ENCODE measurements at regions not wholly inside any gene's neighbourhood (a gene's known extent, or its start where the extent isn't known, plus 50 kb on each side); places are given as distances from the start of the nearest gene placed in this dataset.
A peak's percentile ranks its signal among the peaks of the same experiment; 100 is the strongest.

DNA sequence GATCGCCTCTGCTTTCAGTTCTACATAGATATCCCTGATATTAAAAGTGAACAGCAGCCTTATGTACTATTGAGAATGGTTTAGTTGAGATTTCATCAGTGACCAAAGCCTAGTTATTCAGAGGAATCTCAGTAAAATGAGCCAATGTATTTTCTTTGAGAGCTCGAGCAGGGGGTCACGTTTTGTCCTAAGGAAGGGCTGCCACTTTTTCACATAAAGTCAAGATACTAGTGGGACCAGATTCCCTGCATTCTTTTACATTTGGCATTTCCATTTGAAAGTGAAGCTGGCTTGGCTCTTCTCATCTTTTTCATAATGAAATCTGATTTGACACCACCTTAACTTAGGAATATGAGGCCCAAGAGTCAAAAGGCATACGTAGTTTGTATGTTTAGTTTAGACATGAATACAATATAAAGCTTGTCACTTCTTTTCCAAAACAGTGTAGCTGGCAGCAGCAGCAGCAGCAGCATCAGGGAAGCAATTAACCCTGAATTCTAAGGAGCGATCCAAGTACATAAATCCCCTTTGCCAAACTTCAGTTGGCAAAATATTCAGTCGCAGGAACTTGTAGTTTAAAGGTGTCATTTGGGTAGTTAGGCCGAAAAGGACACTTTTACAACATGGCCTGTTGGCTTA, 1752.2 kb upstream of the PCDH20 start:
- Histone ChIP-seq H2AFZ (ENCODE audit: low read depth, low read length, severe bottlenecking) (peak overlapping the region; percentile 56), H3K9ac (ENCODE audit: low read length) (no peak overlapping the region), H3K27me3 (ENCODE audit: low read length) (no peaks in the 10 kb centered on the region), H3K4me2 (ENCODE audit: low read depth, low read length, poor library complexity, severe bottlenecking) (no peak overlapping the region), H3K27ac (ENCODE audit: low read depth, low read length) (no peak overlapping the region), H3K79me2 (ENCODE audit: insufficient read depth, low read length) (no peaks in the 10 kb centered on the region), H3K36me3 (ENCODE audit: low read length) (no peaks in the 10 kb centered on the region), H3K9me2 (replicated peaks; ENCODE audit: insufficient read depth, low read length) (no peaks in the 10 kb centered on the region), H3K9me3 (ENCODE audit: insufficient read depth, low read length) (no peaks in the 10 kb centered on the region; the same call in 1 of the 2 replicates), H4K20me1 (ENCODE audit: low read depth, low read length) (no peaks in the 10 kb centered on the region), H3K4me3 (ENCODE audit: insufficient read depth, low read length, poor library complexity, severe bottlenecking) (no peak overlapping the region), H3F3A (ENCODE audit: insufficient read depth) (no peaks in the 10 kb centered on the region)
- no peak for TF ChIP-seq CTCF (IDR thresholded peaks at IDR 0.05; ENCODE audit: insufficient read depth, low read length, poor library complexity, severe bottlenecking)
- TF ChIP-seq EZH2phosphoT487 (conservative IDR thresholded peaks at IDR 0.05; ENCODE audit: low read length) = no peak

- H3K79me2 ChIP-seq (ENCODE audit: insufficient read depth, low read length) = no peaks in the 10 kb centered on the region
- H3K27ac ChIP-seq (ENCODE audit: low read depth, low read length) = no peak overlapping the region
- H3K4me3 ChIP-seq (ENCODE audit: insufficient read depth, low read length, poor library complexity, severe bottlenecking) = no peak overlapping the region
- no peaks in the 10 kb centered on the region for H3K36me3 ChIP-seq (ENCODE audit: low read length)
- no peaks in the 10 kb centered on the region; the same call in 1 of the 2 replicates for H3K9me3 ChIP-seq (ENCODE audit: insufficient read depth, low read length)
- H3K9ac ChIP-seq (ENCODE audit: low read length) = no peak overlapping the region
- no peak overlapping the region for H3K4me2 ChIP-seq (ENCODE audit: low read depth, low read length, poor library complexity, severe bottlenecking)
- H3K27me3 ChIP-seq (ENCODE audit: low read length) = no peaks in the 10 kb centered on the region
- no peaks in the 10 kb centered on the region for H3F3A ChIP-seq (ENCODE audit: insufficient read depth)
- H4K20me1 ChIP-seq (ENCODE audit: low read depth, low read length) = no peaks in the 10 kb centered on the region
- no peak for TF ChIP-seq EZH2phosphoT487 (conservative IDR thresholded peaks at IDR 0.05; ENCODE audit: low read length)
- TF ChIP-seq CTCF (IDR thresholded peaks at IDR 0.05; ENCODE audit: insufficient read depth, low read length, poor library complexity, severe bottlenecking) = no peak
- H3K9me2 ChIP-seq (replicated peaks; ENCODE audit: insufficient read depth, low read length) = no peaks in the 10 kb centered on the region
- H2AFZ ChIP-seq (ENCODE audit: low read depth, low read length, severe bottlenecking) = no peak overlapping the region
Measured at GRCh38 chr13:63166345-63166744, 1750.7 kb upstream of the PCDH20 start.

GRCh38 chr13:63163903-63164302, 1748.3 kb upstream of the PCDH20 start:
- no peak overlapping the region for H3K4me2 ChIP-seq (ENCODE audit: low read depth, low read length, poor library complexity, severe bottlenecking)
- H3K9me2 ChIP-seq (replicated peaks; ENCODE audit: insufficient read depth, low read length) = no peaks in the 10 kb centered on the region
- TF ChIP-seq EZH2phosphoT487 (conservative IDR thresholded peaks at IDR 0.05; ENCODE audit: low read length) (no peak), CTCF (IDR thresholded peaks at IDR 0.05; ENCODE audit: insufficient read depth, low read length, poor library complexity, severe bottlenecking) (no peak)
- H4K20me1 ChIP-seq (ENCODE audit: low read depth, low read length) = no peaks in the 10 kb centered on the region
- H3K9ac ChIP-seq (ENCODE audit: low read length) = no peak overlapping the region
- no peaks in the 10 kb centered on the region for H3F3A ChIP-seq (ENCODE audit: insufficient read depth)
- no peak overlapping the region for H3K4me3 ChIP-seq (ENCODE audit: insufficient read depth, low read length, poor library complexity, severe bottlenecking)
- H3K27ac ChIP-seq (ENCODE audit: low read depth, low read length) = no peak overlapping the region
- H3K36me3 ChIP-seq (ENCODE audit: low read length) = no peaks in the 10 kb centered on the region
- H3K9me3 ChIP-seq (ENCODE audit: insufficient read depth, low read length) = no peaks in the 10 kb centered on the region; the same call in 1 of the 2 replicates
- H3K79me2 ChIP-seq (ENCODE audit: insufficient read depth, low read length) = no peaks in the 10 kb centered on the region
- no peaks in the 10 kb centered on the region for H3K27me3 ChIP-seq (ENCODE audit: low read length)
- H2AFZ ChIP-seq (ENCODE audit: low read depth, low read length, severe bottlenecking) = peak overlapping the region; percentile 59

All from SU-DHL-6 (cell line).